Esophagus squamous epithelium (tissue), 5 donors: ENCODE measurements at regions not wholly inside any gene's neighbourhood (a gene's known extent, or its start where the extent isn't known, plus 50 kb on each side); places are given as distances from the start of the nearest gene placed in this dataset.

Experiments used
- DNase-seq: peaks from one replicate; lab custom pipeline; 2025; lab: John Stamatoyannopoulos, UW
- H3K27ac ChIP-seq, 4 donors: fragments of 200-600 bp; sonication (generic); one replicate each; pipeline ENCODE4 v1.5.1; 2016 to 2019; ENCODE audit warnings: mild to moderate bottlenecking in 1 of 4
- H3K27me3 ChIP-seq, 4 donors: fragments of 200-600 bp; sonication (generic); 1 replicate in 3 of 4; 2 replicates in 1 of 4; pipeline versions ENCODE4 v1.5.1 to v1.6.0; 2017 to 2021; ENCODE audit warnings: antibody characterized with exemption in 1 of 4
- H3K36me3 ChIP-seq, 3 donors: fragments of 200-600 bp; sonication (generic); one replicate each; pipeline ENCODE4 v1.5.1; 2016 to 2019
- H3K4me1 ChIP-seq, 3 donors: fragments of 200-600 bp; sonication (generic); one replicate each; pipeline ENCODE4 v1.5.1; 2017 to 2019
- H3K4me3 ChIP-seq, 4 donors: fragments of 200-600 bp; sonication (generic); 1 replicate in 3 of 4; 2 replicates in 1 of 4; pipeline ENCODE4 v1.5.1; 2016 to 2019; ENCODE audit warnings: mild to moderate bottlenecking in 2 of 4, moderate library complexity in 1 of 4
- H3K9me3 ChIP-seq, 3 donors: fragments of 200-600 bp; sonication (generic); one replicate each; pipeline ENCODE4 v1.5.1; 2016 to 2019
- POLR2A ChIP-seq, 4 donors: fragments of 450-650 bp; IDR thresholded peaks; one replicate each; pipeline ENCODE4 v1.6.1; 2017; ENCODE audit warnings: antibody characterized with exemption in 4 of 4, mild to moderate bottlenecking in 4 of 4, moderate library complexity in 3 of 4
- WGBS, 2 donors: methylation state at CpG; one replicate each; pipeline ENCODE4 v1.1.5; 2018; 5-methylcytosine and 5-hydroxymethylcytosine counted together
- intact Hi-C: fragments of 100-400 bp; cut with DNase I; formaldehyde crosslinking; loops from one replicate; pipeline ENCODE4 v1.15.0; 2022
- TF ChIP-seq, protein P1 (sequence below), 6 experiments: fragments of 450-650 bp in 4 of 6; fragments of 200-600 bp in 2 of 6; sonication (generic) in 2 of 6; IDR thresholded peaks; one replicate each; pipeline ENCODE4 v1.5.1; 2016 to 2019; ENCODE audit warnings: antibody characterized with exemption in 6 of 6, mild to moderate bottlenecking in 4 of 6, moderate library complexity in 4 of 6
- donor health status: DM: yes; HTN: yes; CAD: no.

DNA sequence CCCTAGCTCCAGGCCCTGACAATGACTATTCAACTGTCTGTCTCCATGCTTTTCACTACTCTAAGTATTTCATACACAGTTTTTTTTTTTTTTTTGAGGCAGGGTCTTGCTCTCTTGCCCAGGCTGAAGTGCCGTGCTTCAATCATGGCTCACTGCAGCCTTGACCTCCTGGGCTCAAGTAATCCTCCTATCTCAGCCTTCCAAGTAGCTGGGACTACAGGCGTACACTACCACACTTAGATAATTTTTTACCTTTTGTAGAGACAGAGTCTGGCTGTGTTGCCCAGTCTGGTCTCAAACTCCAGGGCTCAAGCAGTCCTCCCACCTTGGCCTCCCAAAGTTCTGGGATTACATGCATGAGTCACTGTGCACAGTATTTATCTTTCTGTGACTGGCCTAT lies 815.4 kb downstream of the DACH1 start:
- no peak for DNase-seq
- Histone ChIP-seq H3K27ac (no peak overlapping the region), H3K9me3 (no peaks in the 10 kb centered on the region), H3K4me3 (no peak overlapping the region), H3K36me3 (no peaks in the 10 kb centered on the region), H3K4me1 (no peaks in the 10 kb centered on the region), H3K27me3 (no peaks in the 10 kb centered on the region)
- 81 to 86% methylated on average over 2 of the region's 2 CpGs for WGBS, 2 donors
- intact Hi-C loops, result no loop called here
- TF ChIP-seq POLR2A (IDR thresholded peaks at IDR 0.05), result no peak
- TF ChIP-seq, protein P1, sequence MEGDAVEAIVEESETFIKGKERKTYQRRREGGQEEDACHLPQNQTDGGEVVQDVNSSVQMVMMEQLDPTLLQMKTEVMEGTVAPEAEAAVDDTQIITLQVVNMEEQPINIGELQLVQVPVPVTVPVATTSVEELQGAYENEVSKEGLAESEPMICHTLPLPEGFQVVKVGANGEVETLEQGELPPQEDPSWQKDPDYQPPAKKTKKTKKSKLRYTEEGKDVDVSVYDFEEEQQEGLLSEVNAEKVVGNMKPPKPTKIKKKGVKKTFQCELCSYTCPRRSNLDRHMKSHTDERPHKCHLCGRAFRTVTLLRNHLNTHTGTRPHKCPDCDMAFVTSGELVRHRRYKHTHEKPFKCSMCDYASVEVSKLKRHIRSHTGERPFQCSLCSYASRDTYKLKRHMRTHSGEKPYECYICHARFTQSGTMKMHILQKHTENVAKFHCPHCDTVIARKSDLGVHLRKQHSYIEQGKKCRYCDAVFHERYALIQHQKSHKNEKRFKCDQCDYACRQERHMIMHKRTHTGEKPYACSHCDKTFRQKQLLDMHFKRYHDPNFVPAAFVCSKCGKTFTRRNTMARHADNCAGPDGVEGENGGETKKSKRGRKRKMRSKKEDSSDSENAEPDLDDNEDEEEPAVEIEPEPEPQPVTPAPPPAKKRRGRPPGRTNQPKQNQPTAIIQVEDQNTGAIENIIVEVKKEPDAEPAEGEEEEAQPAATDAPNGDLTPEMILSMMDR (IDR thresholded peaks at IDR 0.05), result no peak

DNA sequence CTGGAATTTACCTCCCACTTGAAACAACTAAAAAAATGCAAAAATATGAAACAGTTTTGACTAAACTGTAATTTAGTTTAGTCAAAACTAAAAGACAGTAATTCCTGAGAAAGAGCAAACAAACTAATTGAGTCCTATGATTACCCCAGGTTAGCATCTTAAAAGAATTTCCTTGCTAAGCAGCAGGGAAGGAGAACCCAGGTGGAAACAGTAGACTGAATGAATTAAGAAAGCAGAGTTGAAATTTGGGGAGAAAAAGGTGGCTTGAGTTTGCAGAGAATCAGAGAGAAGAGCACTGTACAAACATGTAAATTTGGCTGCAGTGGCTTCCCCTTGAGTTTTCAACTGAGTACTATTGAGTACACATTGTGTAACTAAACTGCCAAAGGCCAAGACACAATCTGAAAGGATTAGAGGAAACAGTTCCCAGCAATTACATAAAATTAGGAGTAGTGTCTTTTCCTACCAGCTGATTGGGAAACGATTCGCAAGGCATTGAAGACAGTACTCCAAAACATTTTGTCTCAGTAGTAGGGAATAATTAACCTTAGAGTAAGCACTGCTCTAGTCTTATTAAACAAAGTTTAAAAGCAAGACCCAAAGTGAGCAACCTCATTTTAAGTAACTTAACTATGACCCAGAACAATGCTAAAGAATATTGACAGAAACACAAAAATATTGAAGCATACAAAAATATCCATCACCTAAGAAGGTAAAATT lies 820.5 kb downstream of the DACH1 start:
- no peak for DNase-seq
- TF ChIP-seq POLR2A (IDR thresholded peaks at IDR 0.05), result no peak
- TF ChIP-seq, protein P1 (IDR thresholded peaks at IDR 0.05), result no peak
- no peak overlapping the region for H3K27ac ChIP-seq
- 6 to 75% methylated on average over 2 of the region's 2 CpGs for WGBS, 2 donors
- no peaks in the 10 kb centered on the region for H3K36me3 ChIP-seq
- no peaks in the 10 kb centered on the region for H3K4me1 ChIP-seq
- H3K4me3 ChIP-seq, result no peak overlapping the region
- intact Hi-C loops, result no loop called here
- H3K27me3 ChIP-seq, result no peaks in the 10 kb centered on the region
- H3K9me3 ChIP-seq, result no peaks in the 10 kb centered on the region

DNA sequence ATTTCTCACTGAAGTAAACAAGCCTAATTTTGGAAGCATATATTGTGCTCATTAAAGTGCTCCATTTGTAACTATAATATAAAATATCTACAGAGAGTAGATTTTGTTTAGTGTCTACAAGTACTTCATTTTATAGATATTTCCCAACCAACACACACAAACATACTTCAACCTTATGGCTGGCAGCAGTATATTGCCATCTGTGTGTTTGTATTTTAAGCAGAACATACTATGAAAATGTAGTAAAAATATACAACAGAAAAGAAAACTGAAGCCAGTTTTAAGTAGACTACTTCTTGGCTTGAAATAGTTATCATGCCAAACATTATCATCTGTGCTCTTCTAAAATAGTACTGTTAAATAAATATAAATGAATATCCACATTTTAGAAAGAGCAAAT lies 821.9 kb downstream of the DACH1 start:
- Histone ChIP-seq H3K4me1 (no peaks in the 10 kb centered on the region), H3K4me3 (no peak overlapping the region), H3K36me3 (no peaks in the 10 kb centered on the region), H3K27ac (no peak overlapping the region), H3K9me3 (no peaks in the 10 kb centered on the region), H3K27me3 (no peaks in the 10 kb centered on the region)
- TF ChIP-seq POLR2A (IDR thresholded peaks at IDR 0.05), result no peak
- TF ChIP-seq, protein P1 (IDR thresholded peaks at IDR 0.05), result no peak
- no peak for DNase-seq
- intact Hi-C loops, result no loop called here

DNA sequence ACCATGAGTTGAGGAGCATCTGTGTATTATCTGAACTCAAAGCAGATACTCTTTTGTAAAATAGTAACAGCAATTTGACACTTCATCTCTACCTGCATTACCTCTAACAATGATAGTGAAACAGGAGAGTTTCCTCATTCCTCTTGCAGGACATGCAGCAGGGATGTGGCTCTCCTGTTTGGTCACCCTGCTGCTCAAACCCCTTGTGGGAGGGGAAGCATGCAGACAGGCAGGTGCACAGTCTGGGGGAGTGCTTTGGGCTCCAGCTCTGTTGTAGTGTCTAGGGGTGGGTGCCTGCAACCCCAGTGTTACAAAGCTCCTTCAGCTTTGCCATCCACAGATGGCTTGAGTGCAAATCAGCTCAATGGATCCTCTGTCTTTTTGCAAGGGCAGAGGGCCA lies 827.6 kb downstream of the DACH1 start:
- TF ChIP-seq, protein P1 (IDR thresholded peaks at IDR 0.05), result no peak
- no peak for TF ChIP-seq POLR2A (IDR thresholded peaks at IDR 0.05)

DNA sequence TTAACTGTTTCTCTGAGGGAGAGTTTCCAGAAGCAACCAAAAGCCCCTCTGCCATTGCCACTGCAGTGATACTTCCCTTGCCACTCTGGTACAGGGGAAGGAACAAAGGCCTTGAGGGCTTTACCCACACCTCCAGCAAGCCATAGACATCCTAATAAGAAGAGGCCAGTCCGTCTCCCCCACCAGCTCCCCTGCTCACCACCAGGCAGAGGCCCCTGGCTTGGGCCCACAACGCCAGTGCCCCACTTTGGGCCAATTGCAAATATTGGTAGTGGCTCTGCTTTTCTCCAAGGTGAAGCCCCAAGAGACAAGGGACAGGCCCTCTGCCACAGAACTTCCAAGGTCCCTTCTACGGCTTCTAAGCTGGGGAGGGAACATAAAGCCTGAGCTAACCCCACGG lies 833.0 kb downstream of the DACH1 start:
- no CpG with 5 or more reads among the region's 4 CpGs for WGBS, 2 donors
- H3K9me3 ChIP-seq, result peaks cover 0 to 28% (median 17%) of the 10 kb centered on the region in 3 donors
- H3K36me3 ChIP-seq, result no peaks in the 10 kb centered on the region
- H3K27me3 ChIP-seq, result no peaks in the 10 kb centered on the region
- intact Hi-C loops, result no loop called here
- no peak overlapping the region for H3K27ac ChIP-seq
- TF ChIP-seq, protein P1 (IDR thresholded peaks at IDR 0.05), result no peak
- no peak for TF ChIP-seq POLR2A (IDR thresholded peaks at IDR 0.05)
- H3K4me3 ChIP-seq, result no peak overlapping the region
- H3K4me1 ChIP-seq, result no peaks in the 10 kb centered on the region
- DNase-seq, result no peak

More for the DNA sequence above, 827.6 kb downstream of the DACH1 start:
- no peak overlapping the region for H3K4me3 ChIP-seq
- H3K4me1 ChIP-seq, result no peaks in the 10 kb centered on the region
- H3K36me3 ChIP-seq, result no peaks in the 10 kb centered on the region
- intact Hi-C loops, result no loop called here
- H3K9me3 ChIP-seq, result no peaks in the 10 kb centered on the region
- H3K27ac ChIP-seq, result no peak overlapping the region
- no peaks in the 10 kb centered on the region for H3K27me3 ChIP-seq
- DNase-seq, result no peak
